ENCODE measurements at regions not wholly inside any gene's neighbourhood (a gene's known extent, or its start where the extent isn't known, plus 50 kb on each side); places are given as distances from the start of the nearest gene placed in this dataset.

DNA sequence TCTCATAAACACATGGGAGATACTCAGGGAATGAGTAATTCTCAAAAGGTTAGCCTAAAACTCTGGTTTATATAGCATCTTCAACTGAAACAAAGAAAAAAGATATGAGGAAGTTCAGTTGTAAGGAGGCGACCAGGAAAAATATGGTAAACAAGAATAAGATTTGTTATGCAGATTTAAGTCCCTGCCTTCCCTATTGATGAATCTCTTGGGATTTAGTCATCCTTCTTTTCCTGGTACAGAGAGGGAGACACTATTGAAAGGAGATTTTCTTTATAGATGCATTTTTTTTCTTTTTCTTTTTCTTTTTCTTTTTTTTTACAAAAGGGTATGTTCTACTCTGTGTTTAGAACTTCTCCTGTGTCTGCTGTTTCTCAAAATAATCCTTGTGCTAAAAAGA, 557.5 kb downstream of the DNAJB9 start:
- 73% methylated on average over 1 of the region's 1 CpG for WGBS
- Histone ChIP-seq H3K9me3 (no peaks in the 10 kb centered on the region), H3K27ac (no peak overlapping the region), H3K27me3 (replicated peaks; ENCODE audit: insufficient read depth) (no peaks in the 10 kb centered on the region), H3K36me3 (no peaks in the 10 kb centered on the region), H3K4me3 (no peak overlapping the region), H3K4me1 (replicated peaks) (no peaks in the 10 kb centered on the region)
- DNase-seq (ENCODE audit: low spot score): no peak
- TF ChIP-seq POLR2AphosphoS5 (IDR thresholded peaks at IDR 0.05): no peak
- no peak for TF ChIP-seq CTCF (IDR thresholded peaks at IDR 0.05)
- no peak for TF ChIP-seq POLR2A (IDR thresholded peaks at IDR 0.05)
- intact Hi-C loops (cut with DNase I): no loop called here

- Histone ChIP-seq H3K4me1 (replicated peaks) (no peaks in the 10 kb centered on the region), H3K27ac (no peak overlapping the region), H3K27me3 (replicated peaks; ENCODE audit: insufficient read depth) (no peaks in the 10 kb centered on the region), H3K9me3 (no peaks in the 10 kb centered on the region), H3K4me3 (no peak overlapping the region), H3K36me3 (no peaks in the 10 kb centered on the region)
- intact Hi-C loops (cut with DNase I): no loop called here
- 53% methylated on average over 1 of the region's 1 CpG for WGBS
- no peak for TF ChIP-seq POLR2A (IDR thresholded peaks at IDR 0.05)
- TF ChIP-seq CTCF (IDR thresholded peaks at IDR 0.05): no peak
- TF ChIP-seq POLR2AphosphoS5 (IDR thresholded peaks at IDR 0.05): no peak
- no peak for DNase-seq (ENCODE audit: low spot score)
These were observed 561.5 kb downstream of the DNAJB9 start for GRCh38 chr7:109131141-109131540.

GRCh38 chr7:109136893-109137292, 567.2 kb downstream of the DNAJB9 start:
- no peak for TF ChIP-seq CTCF (IDR thresholded peaks at IDR 0.05)
- no peak for TF ChIP-seq POLR2AphosphoS5 (IDR thresholded peaks at IDR 0.05)
- no peak for TF ChIP-seq POLR2A (IDR thresholded peaks at IDR 0.05)
- DNase-seq (ENCODE audit: low spot score): no peak
- WGBS: 85% methylated on average over 3 of the region's 3 CpGs
- H3K9me3 ChIP-seq: no peaks in the 10 kb centered on the region
- intact Hi-C loops (cut with DNase I): no loop called here
- H3K4me3 ChIP-seq: no peak overlapping the region
- no peak overlapping the region for H3K27ac ChIP-seq
- H3K36me3 ChIP-seq: no peaks in the 10 kb centered on the region
- no peaks in the 10 kb centered on the region for H3K4me1 ChIP-seq (replicated peaks)
- H3K27me3 ChIP-seq (replicated peaks; ENCODE audit: insufficient read depth): no peaks in the 10 kb centered on the region

DNA sequence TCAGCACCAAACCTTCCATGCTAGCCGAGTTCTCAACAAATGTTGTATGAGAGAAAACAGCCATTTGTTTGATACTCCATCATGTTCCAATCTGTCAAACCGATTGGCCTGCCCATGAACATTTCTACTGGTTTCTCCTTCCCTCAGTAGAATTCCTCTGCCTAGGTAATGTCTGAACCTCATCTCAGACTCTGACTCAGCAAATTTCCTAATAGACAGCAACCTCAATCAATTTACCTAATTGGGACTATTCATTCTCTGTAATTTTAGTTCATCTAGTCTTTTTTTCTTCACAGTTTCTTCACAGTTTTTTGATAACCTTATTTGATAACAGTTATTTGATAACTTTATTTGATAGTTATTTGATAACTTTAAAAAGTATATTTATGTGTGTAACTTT, 585.1 kb downstream of the DNAJB9 start:
- TF ChIP-seq POLR2A (IDR thresholded peaks at IDR 0.05): no peak
- TF ChIP-seq POLR2AphosphoS5 (IDR thresholded peaks at IDR 0.05): no peak
- no peak for TF ChIP-seq CTCF (IDR thresholded peaks at IDR 0.05)
- intact Hi-C loops (cut with DNase I): no loop called here

GRCh38 chr7:109158246-109158645, 588.6 kb downstream of the DNAJB9 start:
- no peaks in the 10 kb centered on the region for H3K9me3 ChIP-seq
- H3K4me1 ChIP-seq (replicated peaks): no peaks in the 10 kb centered on the region
- no peaks in the 10 kb centered on the region for H3K36me3 ChIP-seq
- WGBS: 75% methylated on average over 3 of the region's 3 CpGs
- H3K27ac ChIP-seq: no peak overlapping the region
- H3K27me3 ChIP-seq (replicated peaks; ENCODE audit: insufficient read depth): no peaks in the 10 kb centered on the region
- TF ChIP-seq POLR2A (IDR thresholded peaks at IDR 0.05) (no peak), POLR2AphosphoS5 (IDR thresholded peaks at IDR 0.05) (no peak), CTCF (IDR thresholded peaks at IDR 0.05) (no peak)
- no peak for DNase-seq (ENCODE audit: low spot score)
- intact Hi-C loops (cut with DNase I): no loop called here
- H3K4me3 ChIP-seq: no peak overlapping the region

More for the DNA sequence above, 585.1 kb downstream of the DNAJB9 start:
- Histone ChIP-seq H3K9me3 (no peaks in the 10 kb centered on the region), H3K36me3 (no peaks in the 10 kb centered on the region), H3K4me3 (no peak overlapping the region), H3K27ac (no peak overlapping the region), H3K4me1 (replicated peaks) (no peaks in the 10 kb centered on the region), H3K27me3 (replicated peaks; ENCODE audit: insufficient read depth) (no peaks in the 10 kb centered on the region)
- WGBS: 73% methylated on average over 2 of the region's 2 CpGs
- DNase-seq (ENCODE audit: low spot score): no peak
